ENCODE measurements at regions not wholly inside any gene's neighbourhood (a gene's known extent, or its start where the extent isn't known, plus 50 kb on each side); places are given as distances from the start of the nearest gene placed in this dataset.

DNA sequence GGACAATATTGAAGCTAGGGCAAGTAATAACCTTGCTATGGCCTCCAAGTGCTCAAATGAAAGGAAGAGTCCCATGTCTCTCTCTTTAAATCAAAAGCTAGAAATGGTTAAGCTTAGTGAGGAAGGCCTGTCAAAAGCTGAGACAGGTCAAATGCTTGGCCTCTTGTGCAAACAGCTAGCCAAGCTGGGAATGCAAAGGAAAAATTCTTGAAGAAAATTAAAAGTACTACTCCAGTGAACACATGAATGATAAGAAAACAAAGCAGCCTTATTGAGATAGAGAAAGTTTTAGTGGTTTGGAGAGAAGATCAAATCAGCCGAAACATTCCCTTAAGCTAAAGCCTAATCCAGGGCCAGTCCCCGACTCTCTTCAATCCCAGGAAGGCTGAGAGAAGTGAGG is 84.1 kb upstream of the PLEKHA5 start:
- H3K27ac Mint-ChIP-seq: no peak overlapping the region
- peaks cover 6% of the 10 kb centered on the region for H3K9me3 Mint-ChIP-seq (ENCODE audit: insufficient read depth)
- no peaks in the 10 kb centered on the region for H3K4me1 Mint-ChIP-seq
- no peak for DNase-seq
- Histone ChIP-seq H3K4me2 (replicated peaks; ENCODE audit: low read depth, low read length, poor library complexity, severe bottlenecking) (no peak overlapping the region), H3K9ac (ENCODE audit: low read length) (no peak overlapping the region), H3K36me3 (replicated peaks in 1 of 2; ENCODE audit: control extremely low read depth in 1 of 2, control insufficient read depth in 1 of 2, extremely low read depth in 1 of 2, insufficient read depth in 2 of 2, low read length in 1 of 2) (no peaks in the 10 kb centered on the region), H3K4me3 (ENCODE audit: control extremely low read depth in 1 of 5, extremely low read depth in 1 of 5, insufficient read depth in 1 of 5, low read depth in 2 of 5, low read length in 4 of 5) (no peak overlapping the region), H3K27ac (ENCODE audit: low read length in 2 of 2) (no peak overlapping the region), H3K27me3 (replicated peaks in 1 of 4; ENCODE audit: control extremely low read depth in 1 of 4, control insufficient read depth in 3 of 4, insufficient read depth in 4 of 4, low read length in 3 of 4) (no peaks in the 10 kb centered on the region), H2AFZ (ENCODE audit: insufficient read depth, low read depth, low read length, poor library complexity, severe bottlenecking) (no peak overlapping the region), H3K79me2 (ENCODE audit: control insufficient read depth, insufficient read depth, low read length) (no peaks in the 10 kb centered on the region), H4K20me1 (ENCODE audit: control insufficient read depth, insufficient read depth, low read length, poor library complexity, severe bottlenecking) (no peaks in the 10 kb centered on the region), H3K9me3 (ENCODE audit: control extremely low read depth in 1 of 3, control insufficient read depth in 2 of 3, insufficient read depth in 1 of 3, low read length in 2 of 3) (no peaks in the 10 kb centered on the region), H3K4me1 (ENCODE audit: control insufficient read depth in 2 of 2, insufficient read depth in 2 of 2, low read length in 2 of 2) (no peaks in the 10 kb centered on the region)
- no peak overlapping the region for H3K4me3 Mint-ChIP-seq
- intact Hi-C loops (cut with micrococcal nuclease): no loop called here
- no CpG with 5 or more reads among the region's 2 CpGs for WGBS (ENCODE audit: insufficient coverage)
- TF ChIP-seq, protein P1, sequence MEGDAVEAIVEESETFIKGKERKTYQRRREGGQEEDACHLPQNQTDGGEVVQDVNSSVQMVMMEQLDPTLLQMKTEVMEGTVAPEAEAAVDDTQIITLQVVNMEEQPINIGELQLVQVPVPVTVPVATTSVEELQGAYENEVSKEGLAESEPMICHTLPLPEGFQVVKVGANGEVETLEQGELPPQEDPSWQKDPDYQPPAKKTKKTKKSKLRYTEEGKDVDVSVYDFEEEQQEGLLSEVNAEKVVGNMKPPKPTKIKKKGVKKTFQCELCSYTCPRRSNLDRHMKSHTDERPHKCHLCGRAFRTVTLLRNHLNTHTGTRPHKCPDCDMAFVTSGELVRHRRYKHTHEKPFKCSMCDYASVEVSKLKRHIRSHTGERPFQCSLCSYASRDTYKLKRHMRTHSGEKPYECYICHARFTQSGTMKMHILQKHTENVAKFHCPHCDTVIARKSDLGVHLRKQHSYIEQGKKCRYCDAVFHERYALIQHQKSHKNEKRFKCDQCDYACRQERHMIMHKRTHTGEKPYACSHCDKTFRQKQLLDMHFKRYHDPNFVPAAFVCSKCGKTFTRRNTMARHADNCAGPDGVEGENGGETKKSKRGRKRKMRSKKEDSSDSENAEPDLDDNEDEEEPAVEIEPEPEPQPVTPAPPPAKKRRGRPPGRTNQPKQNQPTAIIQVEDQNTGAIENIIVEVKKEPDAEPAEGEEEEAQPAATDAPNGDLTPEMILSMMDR (IDR thresholded peaks at IDR 0.05): no peak
- no peak for TF ChIP-seq EZH2 (IDR thresholded peaks at IDR 0.05; ENCODE audit: borderline replicate concordance, insufficient read depth, low read depth, low read length, poor library complexity, severe bottlenecking)
- ATAC-seq (ENCODE audit: low read depth): no peak
- H3K27me3 Mint-ChIP-seq: no peaks in the 10 kb centered on the region
- CTCF ChIA-PET: no interaction called here
- POLR2A ChIA-PET: no interaction called here

- H3K4me2 ChIP-seq (replicated peaks; ENCODE audit: low read depth, low read length, poor library complexity, severe bottlenecking): no peak overlapping the region
- TF ChIP-seq, protein P1 (IDR thresholded peaks at IDR 0.05): no peak
- TF ChIP-seq EZH2 (IDR thresholded peaks at IDR 0.05; ENCODE audit: borderline replicate concordance, insufficient read depth, low read depth, low read length, poor library complexity, severe bottlenecking): no peak
- no CpG with 5 or more reads among the region's 3 CpGs for WGBS (ENCODE audit: insufficient coverage)
- ATAC-seq (ENCODE audit: low read depth) (no peak), DNase-seq (no peak)
- H3K4me3 ChIP-seq (ENCODE audit: control extremely low read depth in 1 of 5, extremely low read depth in 1 of 5, insufficient read depth in 1 of 5, low read depth in 2 of 5, low read length in 4 of 5): no peak overlapping the region
- no peak overlapping the region for H2AFZ ChIP-seq (ENCODE audit: insufficient read depth, low read depth, low read length, poor library complexity, severe bottlenecking)
- CTCF ChIA-PET: no interaction called here
- Mint-ChIP-seq H3K4me1 (no peaks in the 10 kb centered on the region), H3K9me3 (ENCODE audit: insufficient read depth) (peaks cover 3% of the 10 kb centered on the region), H3K27ac (no peak overlapping the region), H3K4me3 (no peak overlapping the region), H3K27me3 (no peaks in the 10 kb centered on the region)
- no peaks in the 10 kb centered on the region for H3K27me3 ChIP-seq (replicated peaks in 1 of 4; ENCODE audit: control extremely low read depth in 1 of 4, control insufficient read depth in 3 of 4, insufficient read depth in 4 of 4, low read length in 3 of 4)
- H4K20me1 ChIP-seq (ENCODE audit: control insufficient read depth, insufficient read depth, low read length, poor library complexity, severe bottlenecking): no peaks in the 10 kb centered on the region
- H3K9ac ChIP-seq (ENCODE audit: low read length): no peak overlapping the region
- H3K9me3 ChIP-seq (ENCODE audit: control extremely low read depth in 1 of 3, control insufficient read depth in 2 of 3, insufficient read depth in 1 of 3, low read length in 2 of 3): no peaks in the 10 kb centered on the region
- no peaks in the 10 kb centered on the region for H3K36me3 ChIP-seq (replicated peaks in 1 of 2; ENCODE audit: control extremely low read depth in 1 of 2, control insufficient read depth in 1 of 2, extremely low read depth in 1 of 2, insufficient read depth in 2 of 2, low read length in 1 of 2)
- intact Hi-C loops (cut with micrococcal nuclease): no loop called here
- no peaks in the 10 kb centered on the region for H3K4me1 ChIP-seq (ENCODE audit: control insufficient read depth in 2 of 2, insufficient read depth in 2 of 2, low read length in 2 of 2)
- H3K27ac ChIP-seq (ENCODE audit: low read length in 2 of 2): no peak overlapping the region
- H3K79me2 ChIP-seq (ENCODE audit: control insufficient read depth, insufficient read depth, low read length): no peaks in the 10 kb centered on the region
- POLR2A ChIA-PET: no interaction called here
Measured at GRCh38 chr12:19048943-19049342, 80.6 kb upstream of the PLEKHA5 start.

All from B cell (primary cell).